ENCODE measurements at regions not wholly inside any gene's neighbourhood (a gene's known extent, or its start where the extent isn't known, plus 50 kb on each side); places are given as distances from the start of the nearest gene placed in this dataset.

- intact Hi-C loops (cut with micrococcal nuclease) = no loop called here
- DNase-seq (ENCODE audit: low read depth, low spot score) = no peak
- no TSS peak for BruUV-seq (replicated peaks)
- Histone ChIP-seq H2AFZ (ENCODE audit: low read depth, low read length, poor library complexity, severe bottlenecking) (no peak overlapping the region), H3K9ac (ENCODE audit: low read length) (no peak overlapping the region), H3K4me2 (ENCODE audit: low read length) (no peak overlapping the region), H3K36me3 (ENCODE audit: control insufficient read depth in 1 of 2, insufficient read depth in 2 of 2, low read length in 2 of 2) (no peaks in the 10 kb centered on the region), H3K9me2 (ENCODE audit: insufficient read depth) (no peaks in the 10 kb centered on the region), H3K27me3 (ENCODE audit: insufficient read depth, low read length) (no peaks in the 10 kb centered on the region), H3K9me3 (ENCODE audit: control insufficient read depth in 1 of 2, insufficient read depth in 1 of 2, low read depth in 1 of 2, low read length in 2 of 2) (no peaks in the 10 kb centered on the region), H4K20me1 (ENCODE audit: insufficient read depth) (no peaks in the 10 kb centered on the region), H3K4me3 (replicated peaks in 1 of 2; ENCODE audit: low read depth in 1 of 2, low read length in 2 of 2) (no peak overlapping the region), H3K79me2 (ENCODE audit: insufficient read depth, low read length) (no peaks in the 10 kb centered on the region), H3K4me1 (ENCODE audit: control insufficient read depth in 1 of 2, insufficient read depth in 2 of 2, low read length in 2 of 2) (peaks cover 0 to 14% of the 10 kb centered on the region in 2 experiments; a peak in 2 of 4 replicates), H3K27ac (ENCODE audit: low read depth, low read length) (no peak overlapping the region)
- ChIA-PET RAD21 (ENCODE audit: low non-redundant PET in 1 of 2, low total read pairs in 2 of 2, uncharacterized antibody in 2 of 2, unreplicated experiment in 2 of 2) (no interaction called here), POLR2A (no interaction called here), CTCF (no interaction called here)
- TF ChIP-seq RAD21 (IDR thresholded peaks at IDR 0.05; ENCODE audit: low read depth) (no peak), POLR2AphosphoS5 (IDR thresholded peaks at IDR 0.05; ENCODE audit: low read depth, low read length) (no peak), ZFX (IDR thresholded peaks at IDR 0.05) (no peak), JUND (IDR thresholded peaks at IDR 0.05) (no peak), SP1 (IDR thresholded peaks at IDR 0.05; ENCODE audit: low read depth) (no peak), SRF (IDR thresholded peaks at IDR 0.05; ENCODE audit: low read depth) (no peak), EZH2 (IDR thresholded peaks at IDR 0.05) (no peak), REST (IDR thresholded peaks at IDR 0.05; ENCODE audit: low read depth) (no peak), ATF3 (IDR thresholded peaks at IDR 0.05) (no peak), CTCF (IDR thresholded peaks at IDR 0.05 in 2 of 3, conservative IDR thresholded peaks at IDR 0.05 in 1 of 3; ENCODE audit: borderline replicate concordance in 1 of 3, insufficient read depth in 1 of 3, low read depth in 2 of 3, low read length in 2 of 3) (no peak), CEBPB (IDR thresholded peaks at IDR 0.05; ENCODE audit: low read depth) (no peak), SIN3A (IDR thresholded peaks at IDR 0.05; ENCODE audit: low read depth) (no peak), FOSL1 (IDR thresholded peaks at IDR 0.05; ENCODE audit: low read depth) (no peak), CBX3 (IDR thresholded peaks at IDR 0.05; ENCODE audit: low read depth) (no peak)
- ATAC-seq = no peak
Measured at GRCh38 chr22:19579880-19580279, 55.7 kb upstream of the CLDN5 start.
